GM21515 (cell line): ENCODE measurements at regions not wholly inside any gene's neighbourhood (a gene's known extent, or its start where the extent isn't known, plus 50 kb on each side); places are given as distances from the start of the nearest gene placed in this dataset.

ENCODE experiments used
- ATAC-seq: cut with Tn5 transposase; IDR thresholded peaks from one replicate; pipeline ENCODE4 v1.9.1; 2021; ENCODE audit not compliant: unreplicated experiment

DNA sequence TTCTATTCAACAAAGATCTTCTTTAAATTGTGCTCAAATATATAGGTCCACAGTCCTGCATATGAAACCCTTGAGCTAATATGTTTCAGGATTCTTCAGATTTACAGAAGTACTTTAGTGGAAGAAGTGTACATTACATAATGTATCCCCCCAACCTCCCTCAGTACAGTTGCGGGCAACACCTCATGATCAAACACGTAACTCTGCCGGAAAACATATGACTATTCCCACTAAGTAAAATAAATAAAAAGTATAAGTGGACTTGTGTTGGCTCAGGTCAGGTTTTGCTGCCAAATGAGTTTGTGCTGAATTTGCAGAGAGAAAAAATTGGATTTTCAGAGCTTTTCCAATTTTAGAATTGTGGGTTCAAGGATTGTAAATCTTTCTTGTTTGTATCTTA, 267.6 kb upstream of the MDFIC2 start:
- no peak for ATAC-seq

- ATAC-seq = no peak
Measured at GRCh38 chr3:70571696-70572095, 259.3 kb upstream of the MDFIC2 start.

DNA sequence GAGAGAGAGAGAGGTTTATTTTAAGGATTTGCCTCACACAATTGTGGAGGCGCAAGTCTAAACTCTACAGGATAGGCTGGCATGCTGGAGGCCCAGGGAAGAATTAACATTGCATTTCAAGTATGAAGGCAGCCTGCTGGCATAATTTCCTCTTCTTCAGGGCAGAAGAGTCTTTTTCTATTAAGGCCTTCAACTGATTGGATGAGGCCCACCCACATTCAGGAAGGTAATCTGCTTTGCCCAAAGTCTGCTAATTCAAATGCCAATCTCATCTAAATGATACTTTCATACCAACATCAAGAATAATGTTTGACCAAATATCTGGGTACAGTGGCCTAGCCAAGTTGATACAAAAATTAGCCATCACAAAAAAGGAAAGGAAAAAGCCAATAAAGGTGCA, 258.1 kb upstream of the MDFIC2 start:
- no peak for ATAC-seq

DNA sequence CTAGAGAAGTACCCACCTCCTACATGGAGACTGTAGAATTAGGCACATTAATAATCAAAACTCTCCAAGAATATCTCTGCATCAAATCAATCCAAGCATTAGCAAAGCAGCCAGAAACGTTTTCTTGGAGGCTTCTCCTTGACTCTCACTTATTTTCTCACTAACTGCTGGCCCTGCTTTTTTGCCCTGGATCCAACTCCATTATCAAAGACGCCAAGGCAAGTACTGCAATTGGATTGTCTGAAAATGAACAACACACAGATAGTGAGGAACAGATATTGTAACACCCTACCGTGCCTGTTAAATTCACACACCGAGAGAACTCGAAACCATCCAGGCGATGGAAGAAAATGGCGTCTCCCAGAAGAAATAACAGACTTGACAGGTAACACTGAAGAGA, 256.2 kb upstream of the MDFIC2 start:
- ATAC-seq = no peak

DNA sequence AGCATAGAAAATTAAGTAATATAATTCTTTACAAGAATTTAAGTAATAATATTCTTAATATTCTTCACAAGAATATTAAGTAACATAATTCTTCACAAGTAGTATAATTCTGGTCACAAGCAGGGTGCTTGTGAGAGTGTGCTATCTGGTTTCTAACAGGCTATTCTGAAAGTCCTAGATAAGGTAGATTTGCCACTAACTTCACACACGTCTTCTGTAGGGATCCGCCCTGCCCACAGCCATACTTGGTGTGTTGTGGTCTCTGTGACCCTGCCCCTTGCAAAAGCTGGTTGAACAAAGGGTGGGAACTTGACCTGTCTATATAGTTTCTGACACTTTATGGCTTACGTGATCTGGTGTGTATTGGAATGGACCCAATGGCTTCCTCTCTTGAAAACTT, 253.4 kb upstream of the MDFIC2 start:
- ATAC-seq = no peak

DNA sequence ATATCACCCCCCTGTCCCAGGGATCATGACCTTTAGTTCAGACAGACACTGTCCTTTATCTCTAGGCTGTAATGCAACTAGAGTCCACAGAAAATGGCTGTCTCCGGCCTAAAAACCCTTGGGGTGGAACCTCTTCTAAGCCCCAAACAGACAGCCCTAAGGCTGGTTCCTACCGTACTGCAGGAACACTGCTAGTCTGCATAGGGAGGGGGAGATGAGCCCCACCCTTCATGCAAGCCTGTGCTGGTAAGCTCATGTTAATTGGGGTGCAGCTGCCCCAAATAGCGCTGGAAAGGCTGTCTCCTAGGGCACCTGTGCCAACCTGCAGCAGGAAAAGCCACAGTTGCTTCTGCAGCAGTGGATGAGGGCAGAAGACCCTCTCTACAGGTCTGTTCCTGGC, 252.1 kb upstream of the MDFIC2 start:
- ATAC-seq = no peak

DNA sequence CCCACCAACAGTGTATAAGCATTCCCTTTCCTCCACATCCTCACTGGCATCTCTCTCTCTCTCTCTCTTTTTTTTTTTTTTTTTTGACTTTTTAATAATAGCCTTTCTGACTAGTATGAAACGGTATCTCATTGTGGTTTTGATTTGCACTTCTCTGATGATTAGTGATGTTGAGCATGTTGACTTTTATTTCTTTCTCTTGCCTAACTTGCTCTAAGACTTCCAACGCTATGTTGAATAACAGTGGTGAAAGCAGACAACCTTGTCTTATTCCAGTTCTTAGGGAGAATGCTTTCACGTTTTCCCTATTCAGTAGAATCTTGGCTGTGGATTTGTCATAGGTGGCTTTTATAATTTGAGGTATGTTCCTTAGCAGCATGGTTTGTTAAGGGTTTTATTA, 249.4 kb upstream of the MDFIC2 start:
- no peak for ATAC-seq

GRCh38 chr3:70558956-70559355, 246.5 kb upstream of the MDFIC2 start:
- no peak for ATAC-seq

GRCh38 chr3:70557976-70558375, 245.5 kb upstream of the MDFIC2 start:
- no peak for ATAC-seq

- no peak for ATAC-seq
Measured at GRCh38 chr3:70556056-70556455, 243.6 kb upstream of the MDFIC2 start.

- ATAC-seq = no peak
Measured at GRCh38 chr3:70554170-70554569, 241.7 kb upstream of the MDFIC2 start.

DNA sequence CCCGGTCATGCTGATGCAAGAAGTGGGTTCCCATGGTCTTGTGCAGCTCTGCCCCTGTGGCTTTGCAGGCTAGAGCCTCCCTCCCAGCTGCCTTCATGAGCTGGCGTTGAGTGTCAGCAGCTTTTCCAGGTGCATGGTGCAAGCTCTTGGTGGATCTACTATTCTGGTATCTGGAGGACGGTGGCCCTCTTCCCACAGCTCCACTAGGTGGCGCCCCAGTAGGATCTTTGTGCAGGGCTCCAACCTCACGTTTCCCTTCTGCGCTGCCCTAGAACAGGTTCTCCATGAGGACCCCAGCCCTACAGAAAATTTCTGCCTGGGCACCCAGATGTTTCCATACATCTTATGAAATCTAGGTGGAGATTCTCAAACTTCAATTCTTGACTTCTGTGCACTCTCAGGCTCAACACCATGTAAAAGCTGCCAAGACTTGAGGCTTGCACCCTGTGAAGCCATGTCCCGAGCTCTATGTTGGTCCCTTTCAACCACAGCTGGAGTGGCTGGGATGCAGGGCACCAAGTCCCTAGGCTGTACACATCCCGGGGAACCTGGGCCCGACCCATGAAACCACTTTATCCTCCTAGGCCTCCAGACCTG, 238.4 kb upstream of the MDFIC2 start:
- ATAC-seq = peak; percentile 89

DNA sequence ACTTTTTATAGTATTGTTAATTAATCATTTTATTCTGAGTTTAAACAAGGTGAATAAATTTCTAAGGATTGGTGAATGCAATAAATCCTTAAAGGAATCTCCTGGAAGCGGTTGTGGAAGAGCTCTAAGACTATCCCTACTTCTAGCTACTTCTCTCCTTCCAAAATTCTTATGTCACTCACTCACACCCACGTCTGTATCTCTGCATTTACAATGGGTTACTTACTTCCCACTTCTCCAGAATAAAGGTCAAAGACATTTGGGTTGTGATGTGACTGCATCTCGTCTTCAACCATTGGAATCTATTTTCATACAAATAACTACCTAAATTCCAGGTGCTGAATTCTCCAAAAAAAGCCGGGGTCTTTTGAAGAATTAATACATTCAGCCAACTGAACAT, 234.2 kb upstream of the MDFIC2 start:
- no peak for ATAC-seq

GRCh38 chr3:70543493-70543892, 231.1 kb upstream of the MDFIC2 start:
- ATAC-seq = no peak

DNA sequence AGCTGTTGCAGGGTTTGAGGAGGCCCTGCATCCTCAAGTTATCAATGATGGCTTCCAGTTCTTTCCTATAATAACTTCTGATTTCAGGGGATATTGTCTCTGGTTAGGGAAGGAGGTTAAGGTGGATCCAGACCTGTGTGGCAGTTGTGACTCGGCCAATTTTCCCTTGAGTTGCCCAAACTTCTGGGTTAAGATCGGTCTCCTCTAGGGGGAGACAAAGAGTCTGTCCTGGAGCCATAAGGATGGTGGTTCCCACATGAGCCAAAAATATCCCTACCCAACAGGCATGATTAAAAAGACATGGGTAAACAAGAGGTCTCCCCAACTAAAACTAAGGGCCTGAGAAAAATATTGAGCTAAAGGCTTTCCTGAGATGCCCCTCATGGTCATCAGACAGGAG, 227.5 kb upstream of the MDFIC2 start:
- ATAC-seq = no peak

DNA sequence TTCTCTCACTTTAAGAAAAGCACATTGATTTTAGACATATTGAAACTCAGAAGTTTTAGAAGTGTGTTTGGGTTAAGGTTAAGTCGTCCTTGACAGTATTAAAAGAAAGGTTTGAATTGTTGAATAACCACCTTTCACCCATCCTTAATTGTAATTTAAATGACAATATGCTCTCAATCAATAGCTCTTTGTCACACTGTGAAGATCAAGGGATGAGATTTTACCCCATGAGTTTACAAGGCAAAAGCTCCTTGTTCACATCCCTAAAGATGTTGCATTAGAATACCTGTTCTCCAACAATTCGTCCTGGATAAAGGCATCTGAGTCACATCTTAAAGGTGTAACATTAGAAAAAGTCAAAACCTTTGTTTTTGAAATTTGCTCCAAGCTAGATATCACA, 220.4 kb upstream of the MDFIC2 start:
- ATAC-seq = no peak

DNA sequence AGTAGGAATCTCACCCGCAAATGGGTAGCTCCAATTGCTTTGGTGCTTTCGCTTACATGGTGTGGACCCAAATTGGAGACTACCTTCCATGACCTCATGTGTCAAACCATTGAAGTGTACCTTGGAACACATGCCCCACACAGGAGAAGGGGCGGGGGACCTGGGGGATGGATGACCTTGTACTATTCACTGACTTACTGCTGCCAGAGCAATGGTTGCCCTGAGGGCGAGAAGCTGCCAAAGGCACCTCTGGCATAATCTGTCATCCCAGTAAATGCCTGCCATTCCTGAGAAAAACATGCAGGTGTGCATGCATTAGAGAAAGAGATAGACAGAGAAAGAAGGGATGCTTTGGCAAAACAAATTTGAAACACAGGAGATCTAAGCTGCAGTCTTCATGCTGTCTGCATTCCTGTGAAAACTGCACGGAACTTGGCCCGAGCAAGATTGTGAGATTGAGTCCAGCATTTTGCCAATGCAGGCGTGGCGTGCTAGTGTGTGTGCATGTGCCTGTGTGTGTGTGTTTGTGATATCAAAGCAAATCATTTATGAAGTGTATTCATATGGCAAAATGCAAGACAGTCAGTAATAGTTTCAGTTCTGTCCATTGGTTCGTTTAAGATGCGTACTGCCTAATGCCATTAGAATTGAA, 219.5 kb upstream of the MDFIC2 start:
- ATAC-seq = no peak

DNA sequence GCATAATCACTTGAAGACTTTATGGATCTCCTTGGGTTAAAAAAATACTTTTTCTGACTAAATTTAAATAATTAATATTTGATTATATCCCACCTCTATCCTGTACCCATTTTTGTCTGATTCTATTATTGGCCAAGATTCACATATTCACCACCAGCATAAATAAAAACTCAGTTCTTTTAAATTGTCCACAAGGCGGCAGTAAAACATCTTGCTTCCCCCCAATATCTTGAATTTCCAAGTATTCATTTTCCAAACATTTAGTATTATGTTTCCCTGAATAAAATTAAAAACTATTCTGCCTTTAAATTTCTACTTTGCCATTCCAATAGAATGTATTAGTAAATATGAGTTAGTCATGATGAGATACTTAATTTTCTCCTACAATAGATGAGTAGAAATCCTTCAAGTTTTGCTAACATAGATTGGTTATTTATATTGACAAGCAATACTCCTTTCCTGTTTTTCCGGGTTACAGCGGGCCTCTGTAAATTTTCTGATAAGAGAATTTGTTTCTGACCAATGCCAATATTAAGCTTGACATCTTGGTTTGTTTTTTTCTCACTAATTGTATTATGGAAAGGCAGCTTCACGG, 218.7 kb upstream of the MDFIC2 start:
- ATAC-seq = no peak

- no peak for ATAC-seq
Measured at GRCh38 chr3:70530626-70531025, 218.2 kb upstream of the MDFIC2 start.

DNA sequence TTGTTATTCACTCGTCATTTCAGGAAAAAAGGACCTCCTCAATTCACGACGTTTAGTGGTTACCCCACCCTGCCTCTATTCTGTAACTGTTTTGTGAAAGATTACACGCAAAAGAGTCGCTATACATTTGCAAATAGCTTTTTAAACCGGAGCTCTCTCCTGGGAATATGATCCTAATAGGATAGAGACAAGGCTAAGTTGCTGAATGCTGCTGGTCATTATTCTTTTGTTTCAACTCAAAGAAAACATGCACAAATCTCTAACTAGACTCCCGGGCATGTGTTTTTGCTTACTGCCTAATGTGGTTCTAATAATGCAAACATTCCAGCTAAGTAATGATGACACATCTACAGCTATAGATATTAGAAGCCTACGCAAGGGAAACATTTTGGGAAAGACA, 214.6 kb upstream of the MDFIC2 start:
- ATAC-seq = no peak

GRCh38 chr3:70519913-70520659, 207.6 kb upstream of the MDFIC2 start:
- ATAC-seq = no peak

DNA sequence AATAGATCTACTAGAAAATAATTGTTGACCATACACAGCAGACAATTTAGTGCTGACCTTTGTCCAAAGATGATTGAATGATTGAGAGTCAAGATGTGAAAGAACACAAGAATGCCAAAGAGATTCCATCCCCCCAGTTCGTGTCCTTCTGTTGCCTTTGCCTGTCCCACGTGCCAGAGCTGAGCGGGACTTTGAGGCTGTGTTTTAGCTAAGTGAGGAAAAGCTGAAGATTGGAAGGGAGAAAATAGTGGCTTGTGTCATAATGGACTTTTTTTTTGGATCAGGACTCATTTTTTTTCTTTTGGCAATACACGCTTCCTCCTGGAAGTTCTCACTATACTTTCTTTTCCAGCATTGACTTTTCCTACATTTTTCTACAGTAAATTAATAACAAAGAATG, 206.6 kb upstream of the MDFIC2 start:
- ATAC-seq = no peak
